NOMO-1 treated with DMSO at 0.1 percent for 48 hours (cell line): ENCODE measurements at regions not wholly inside any gene's neighbourhood (a gene's known extent, or its start where the extent isn't known, plus 50 kb on each side); places are given as distances from the start of the nearest gene placed in this dataset.
"Not testable (repeated sequence)": the region's sequence is repeated elsewhere in the genome, so short reads cannot be mapped to it uniquely, and the experiment has no call there.

Experiments used
- DNase-seq: peaks from one replicate; lab custom pipeline; 2025; ENCODE audit not compliant: unreplicated experiment; lab: John Stamatoyannopoulos, UW

- no peak for DNase-seq
Measured at GRCh38 chr12:4193821-4194220, 79.7 kb upstream of the CCND2 start.

- no peak for DNase-seq
Measured at GRCh38 chr12:4191642-4192041, 81.9 kb upstream of the CCND2 start.

- no peak for DNase-seq
Measured at GRCh38 chr12:4191149-4191548, 82.4 kb upstream of the CCND2 start.

GRCh38 chr12:4190366-4191063 lies 83.0 kb upstream of the CCND2 start:
- peak; percentile 2 for DNase-seq

- no peak for DNase-seq
Measured at GRCh38 chr12:4189721-4190120, 83.8 kb upstream of the CCND2 start.

GRCh38 chr12:4187916-4188315 lies 85.6 kb upstream of the CCND2 start:
- no peak for DNase-seq

- DNase-seq: not testable (repeated sequence)
Measured at GRCh38 chr12:4187315-4187714, 86.2 kb upstream of the CCND2 start.

GRCh38 chr12:4178424-4179170 lies 95.0 kb upstream of the CCND2 start:
- DNase-seq: no peak

- DNase-seq: peak; percentile 61
Measured at GRCh38 chr12:4177262-4177661, 96.3 kb upstream of the CCND2 start.

- no peak for DNase-seq
Measured at GRCh38 chr12:4176168-4176567, 97.4 kb upstream of the CCND2 start.

GRCh38 chr12:4174417-4174816 lies 99.1 kb upstream of the CCND2 start:
- DNase-seq: peak; percentile 42

- DNase-seq: no peak
Measured at GRCh38 chr12:4172999-4173398, 100.6 kb upstream of the CCND2 start.

GRCh38 chr12:4171742-4172141 lies 101.8 kb upstream of the CCND2 start:
- DNase-seq: no peak

- DNase-seq: no peak
Measured at GRCh38 chr12:4169959-4170358, 103.6 kb upstream of the CCND2 start.

- no peak for DNase-seq
Measured at GRCh38 chr12:4169531-4169930, 104.0 kb upstream of the CCND2 start.

- DNase-seq: no peak
Measured at GRCh38 chr12:4168036-4168435, 105.5 kb upstream of the CCND2 start.

- DNase-seq: peak; percentile 26
Measured at GRCh38 chr12:4164559-4165558, 108.7 kb upstream of the CCND2 start.

- no peak for DNase-seq
Measured at GRCh38 chr12:4164188-4164558, 109.4 kb upstream of the CCND2 start.

- no peak for DNase-seq
Measured at GRCh38 chr12:4161718-4162117, 111.8 kb upstream of the CCND2 start.

- no peak for DNase-seq
Measured at GRCh38 chr12:4160314-4161040, 113.1 kb upstream of the CCND2 start.

GRCh38 chr12:4159851-4160250 lies 113.7 kb upstream of the CCND2 start:
- DNase-seq: no peak
